HL-60 (cell line): ENCODE measurements at regions not wholly inside any gene's neighbourhood (a gene's known extent, or its start where the extent isn't known, plus 50 kb on each side); places are given as distances from the start of the nearest gene placed in this dataset.

Experiments used
- DNase-seq, 2 experiments: peaks; one replicate each; pipeline ENCODE4 v3.0.0-alpha.2; 2010 to 2020; ENCODE audit warnings: low read depth in 1 of 2, low spot score in 1 of 2
- H3K27ac ChIP-seq: fragments of 250-450 bp; sonication (Bioruptor Pico); replicated peaks from 2 replicates; pipeline ENCODE4 v1.5.1; 2020; ENCODE audit warnings: mild to moderate bottlenecking, moderate library complexity
- H3K27me3 ChIP-seq: fragments of 250-450 bp; sonication (Bioruptor Pico); 2 replicates; pipeline ENCODE4 v1.5.1; 2021; ENCODE audit warnings: mild to moderate bottlenecking, moderate library complexity; ENCODE audit not compliant: insufficient read depth, poor library complexity, severe bottlenecking
- H3K4me3 ChIP-seq: replicated peaks from 2 replicates; pipeline ENCODE4 v1.5.1; 2011; ENCODE audit warnings: mild to moderate bottlenecking, control low read depth, low read length; ENCODE audit not compliant: insufficient read depth
- GABPA ChIP-seq: IDR thresholded peaks from 2 replicates; pipeline ENCODE4 v1.6.1; 2012; ENCODE audit warnings: low read depth
- POLR2AphosphoS5 ChIP-seq: IDR thresholded peaks from 2 replicates; pipeline ENCODE4 v1.6.1; 2012; ENCODE audit warnings: low read depth
- SPI1 ChIP-seq: IDR thresholded peaks from 2 replicates; pipeline ENCODE4 v1.6.1; 2012; ENCODE audit warnings: low read depth, mild to moderate bottlenecking, borderline replicate concordance
- TF ChIP-seq, protein P1 (sequence below): IDR thresholded peaks from one replicate; pipeline ENCODE4 v1.5.1; 2011; ENCODE audit warnings: low read length, control low read depth, inconsistent platforms; ENCODE audit not compliant: insufficient read depth
- TF ChIP-seq, protein P2 (sequence below): IDR thresholded peaks from 2 replicates; pipeline ENCODE4 v1.6.1; 2012; ENCODE audit warnings: low read depth; ENCODE audit not compliant: insufficient replicate concordance

DNA sequence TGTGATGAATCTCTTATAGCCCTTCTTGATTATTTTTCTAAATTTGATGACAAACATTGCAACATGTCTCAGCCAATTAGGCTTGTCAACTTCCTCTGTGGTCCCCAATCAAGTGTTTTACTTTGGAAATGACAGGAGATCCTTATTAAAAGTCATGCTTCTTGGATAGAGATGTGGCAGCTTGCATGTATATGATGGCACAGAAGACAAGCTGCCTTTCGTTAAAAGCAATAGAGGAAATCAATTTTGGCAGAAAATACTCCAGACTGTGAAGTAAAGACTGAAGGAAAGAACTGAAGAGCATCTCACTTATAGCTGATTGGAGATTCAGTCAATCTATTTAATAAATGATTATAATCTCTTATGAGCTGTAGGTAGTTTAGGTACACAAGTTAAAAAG, 419.6 kb downstream of the PCDH7 start:
- H3K27ac ChIP-seq = no peak overlapping the region
- H3K4me3 ChIP-seq = no peak overlapping the region
- H3K27me3 ChIP-seq = no peaks in the 10 kb centered on the region
- no peak for TF ChIP-seq POLR2AphosphoS5
- TF ChIP-seq, protein P1, sequence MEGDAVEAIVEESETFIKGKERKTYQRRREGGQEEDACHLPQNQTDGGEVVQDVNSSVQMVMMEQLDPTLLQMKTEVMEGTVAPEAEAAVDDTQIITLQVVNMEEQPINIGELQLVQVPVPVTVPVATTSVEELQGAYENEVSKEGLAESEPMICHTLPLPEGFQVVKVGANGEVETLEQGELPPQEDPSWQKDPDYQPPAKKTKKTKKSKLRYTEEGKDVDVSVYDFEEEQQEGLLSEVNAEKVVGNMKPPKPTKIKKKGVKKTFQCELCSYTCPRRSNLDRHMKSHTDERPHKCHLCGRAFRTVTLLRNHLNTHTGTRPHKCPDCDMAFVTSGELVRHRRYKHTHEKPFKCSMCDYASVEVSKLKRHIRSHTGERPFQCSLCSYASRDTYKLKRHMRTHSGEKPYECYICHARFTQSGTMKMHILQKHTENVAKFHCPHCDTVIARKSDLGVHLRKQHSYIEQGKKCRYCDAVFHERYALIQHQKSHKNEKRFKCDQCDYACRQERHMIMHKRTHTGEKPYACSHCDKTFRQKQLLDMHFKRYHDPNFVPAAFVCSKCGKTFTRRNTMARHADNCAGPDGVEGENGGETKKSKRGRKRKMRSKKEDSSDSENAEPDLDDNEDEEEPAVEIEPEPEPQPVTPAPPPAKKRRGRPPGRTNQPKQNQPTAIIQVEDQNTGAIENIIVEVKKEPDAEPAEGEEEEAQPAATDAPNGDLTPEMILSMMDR = no peak
- no peak for TF ChIP-seq GABPA
- no peak for TF ChIP-seq SPI1
- TF ChIP-seq, protein P2, sequence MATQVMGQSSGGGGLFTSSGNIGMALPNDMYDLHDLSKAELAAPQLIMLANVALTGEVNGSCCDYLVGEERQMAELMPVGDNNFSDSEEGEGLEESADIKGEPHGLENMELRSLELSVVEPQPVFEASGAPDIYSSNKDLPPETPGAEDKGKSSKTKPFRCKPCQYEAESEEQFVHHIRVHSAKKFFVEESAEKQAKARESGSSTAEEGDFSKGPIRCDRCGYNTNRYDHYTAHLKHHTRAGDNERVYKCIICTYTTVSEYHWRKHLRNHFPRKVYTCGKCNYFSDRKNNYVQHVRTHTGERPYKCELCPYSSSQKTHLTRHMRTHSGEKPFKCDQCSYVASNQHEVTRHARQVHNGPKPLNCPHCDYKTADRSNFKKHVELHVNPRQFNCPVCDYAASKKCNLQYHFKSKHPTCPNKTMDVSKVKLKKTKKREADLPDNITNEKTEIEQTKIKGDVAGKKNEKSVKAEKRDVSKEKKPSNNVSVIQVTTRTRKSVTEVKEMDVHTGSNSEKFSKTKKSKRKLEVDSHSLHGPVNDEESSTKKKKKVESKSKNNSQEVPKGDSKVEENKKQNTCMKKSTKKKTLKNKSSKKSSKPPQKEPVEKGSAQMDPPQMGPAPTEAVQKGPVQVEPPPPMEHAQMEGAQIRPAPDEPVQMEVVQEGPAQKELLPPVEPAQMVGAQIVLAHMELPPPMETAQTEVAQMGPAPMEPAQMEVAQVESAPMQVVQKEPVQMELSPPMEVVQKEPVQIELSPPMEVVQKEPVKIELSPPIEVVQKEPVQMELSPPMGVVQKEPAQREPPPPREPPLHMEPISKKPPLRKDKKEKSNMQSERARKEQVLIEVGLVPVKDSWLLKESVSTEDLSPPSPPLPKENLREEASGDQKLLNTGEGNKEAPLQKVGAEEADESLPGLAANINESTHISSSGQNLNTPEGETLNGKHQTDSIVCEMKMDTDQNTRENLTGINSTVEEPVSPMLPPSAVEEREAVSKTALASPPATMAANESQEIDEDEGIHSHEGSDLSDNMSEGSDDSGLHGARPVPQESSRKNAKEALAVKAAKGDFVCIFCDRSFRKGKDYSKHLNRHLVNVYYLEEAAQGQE = no peak
- DNase-seq = no peak

DNA sequence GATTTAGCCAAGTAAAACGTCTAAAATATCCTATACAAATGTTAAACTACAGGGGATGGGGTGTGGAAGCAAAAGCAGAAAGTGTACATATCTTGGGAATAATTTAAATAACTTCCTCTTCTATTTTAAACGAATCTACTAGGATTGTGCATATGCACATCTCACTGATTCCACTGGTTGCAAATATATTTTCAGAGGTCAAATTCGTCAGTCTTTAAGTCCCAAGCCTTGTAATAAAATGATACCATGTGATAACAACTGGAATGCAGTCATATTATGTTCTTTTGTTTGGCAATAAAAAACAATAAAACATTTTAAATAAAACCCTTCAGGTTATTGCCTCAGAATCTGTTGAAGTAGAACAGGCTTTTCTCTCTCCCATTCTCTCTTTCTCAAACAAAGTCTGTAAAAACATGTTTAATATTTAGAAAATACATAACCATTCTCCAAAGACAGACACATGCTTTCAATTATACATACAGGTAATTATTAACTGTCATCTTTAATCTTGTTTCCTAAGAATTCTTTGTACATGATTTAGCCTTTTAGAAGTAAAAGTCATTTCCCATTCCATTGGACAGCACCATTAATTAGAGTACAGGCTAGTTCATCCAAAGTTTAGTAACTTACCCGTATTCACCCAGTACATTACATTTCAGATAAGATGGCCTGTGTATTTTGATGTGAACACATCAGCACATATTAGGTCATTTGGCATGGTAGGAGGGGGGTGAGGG, 421.1 kb downstream of the PCDH7 start:
- no peak for TF ChIP-seq POLR2AphosphoS5
- TF ChIP-seq, protein P1 = no peak
- H3K4me3 ChIP-seq = no peak overlapping the region
- no peak overlapping the region for H3K27ac ChIP-seq
- no peak for DNase-seq
- H3K27me3 ChIP-seq = no peaks in the 10 kb centered on the region

DNA sequence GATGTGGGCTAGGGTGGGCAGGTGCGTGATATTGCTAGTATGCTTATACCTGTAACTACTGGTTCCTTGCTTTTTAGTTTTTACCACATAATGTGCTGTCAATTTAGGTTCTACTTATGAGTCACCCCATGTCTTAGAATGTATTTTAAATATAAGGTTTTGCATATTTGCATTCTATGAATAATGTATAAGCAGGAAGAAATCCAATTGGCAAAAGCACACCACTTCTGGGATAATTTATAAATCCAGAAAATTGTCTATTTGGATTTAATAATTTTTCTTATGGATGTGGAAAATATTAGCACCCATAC, 421.6 kb downstream of the PCDH7 start:
- TF ChIP-seq POLR2AphosphoS5 (no peak), GABPA (no peak), SPI1 (no peak)
- TF ChIP-seq, protein P1 = no peak
- Histone ChIP-seq H3K4me3 (no peak overlapping the region), H3K27ac (no peak overlapping the region), H3K27me3 (no peaks in the 10 kb centered on the region)
- DNase-seq = no peak

DNA sequence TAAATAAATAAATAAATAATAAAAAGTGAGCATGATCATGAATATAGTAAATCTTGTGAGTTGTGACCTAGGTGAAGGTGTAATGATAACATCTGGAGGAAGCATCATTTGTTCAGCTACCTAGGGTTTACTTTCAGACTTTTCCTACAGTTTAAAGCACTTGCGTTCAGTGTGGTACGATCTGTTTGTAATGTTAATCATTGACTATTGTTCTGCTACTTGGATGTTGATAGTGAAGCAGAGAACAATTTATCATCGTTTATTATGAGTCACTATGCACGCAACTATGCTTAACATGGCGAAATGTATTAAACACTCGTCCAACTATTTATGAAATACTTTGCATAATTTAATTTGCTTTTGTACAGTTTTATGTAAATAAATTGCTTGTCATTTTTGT, 426.2 kb downstream of the PCDH7 start:
- DNase-seq = no peak
- Histone ChIP-seq H3K27ac (no peak overlapping the region), H3K27me3 (no peaks in the 10 kb centered on the region), H3K4me3 (no peak overlapping the region)
- no peak for TF ChIP-seq GABPA
- TF ChIP-seq, protein P2 = no peak
- no peak for TF ChIP-seq SPI1
- TF ChIP-seq, protein P1 = no peak
- TF ChIP-seq POLR2AphosphoS5 = no peak
